C4-2B (cell line): ENCODE measurements at regions not wholly inside any gene's neighbourhood (a gene's known extent, or its start where the extent isn't known, plus 50 kb on each side); places are given as distances from the start of the nearest gene placed in this dataset.

Source experiments
- CTCF ChIP-seq: fragments of 450-650 bp; conservative IDR thresholded peaks from 2 replicates; pipeline ENCODE4 v1.5.1; 2017; ENCODE audit warnings: mild to moderate bottlenecking
- ZFX ChIP-seq: fragments of 450-650 bp; IDR thresholded peaks from 2 replicates; pipeline ENCODE4 v1.6.1; 2017

GRCh38 chr10:131442271-131442670, 130.8 kb upstream of the TCERG1L start:
- TF ChIP-seq CTCF (no peak), ZFX (no peak)
